Endometrium (tissue), 2 donors: ENCODE measurements at regions not wholly inside any gene's neighbourhood (a gene's known extent, or its start where the extent isn't known, plus 50 kb on each side); places are given as distances from the start of the nearest gene placed in this dataset.
"Not testable (repeated sequence)": the region's sequence is repeated elsewhere in the genome, so short reads cannot be mapped to it uniquely, and the experiment has no call there.

Experiments
- FAIRE-seq: peaks from 2 replicates; lab custom pipeline; 2012; peaks lifted over from hg19 to GRCh38; lab: Jason Lieb, UNC
- donor health status: control.
- donor health status: control.

DNA sequence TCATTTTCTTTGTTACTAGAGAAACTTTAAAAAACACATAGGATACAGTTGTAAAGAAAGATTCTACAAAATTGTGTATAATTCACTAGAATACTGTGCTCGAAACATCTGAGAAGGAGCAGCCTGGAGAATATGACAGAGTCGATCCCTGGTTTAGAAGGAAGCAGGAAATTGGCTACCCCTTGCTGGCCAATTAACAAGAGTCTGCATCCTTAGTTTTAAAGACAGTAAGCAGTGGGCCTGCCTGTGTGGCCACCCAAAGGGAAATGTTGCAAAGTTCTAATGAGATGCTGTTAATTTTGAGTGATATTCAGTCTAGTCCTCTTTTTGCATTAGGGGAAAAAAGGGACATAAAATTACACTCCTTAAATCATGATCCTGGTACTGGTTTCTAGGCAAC lies 988.6 kb downstream of the PCDH17 start:
- no peak for FAIRE-seq

DNA sequence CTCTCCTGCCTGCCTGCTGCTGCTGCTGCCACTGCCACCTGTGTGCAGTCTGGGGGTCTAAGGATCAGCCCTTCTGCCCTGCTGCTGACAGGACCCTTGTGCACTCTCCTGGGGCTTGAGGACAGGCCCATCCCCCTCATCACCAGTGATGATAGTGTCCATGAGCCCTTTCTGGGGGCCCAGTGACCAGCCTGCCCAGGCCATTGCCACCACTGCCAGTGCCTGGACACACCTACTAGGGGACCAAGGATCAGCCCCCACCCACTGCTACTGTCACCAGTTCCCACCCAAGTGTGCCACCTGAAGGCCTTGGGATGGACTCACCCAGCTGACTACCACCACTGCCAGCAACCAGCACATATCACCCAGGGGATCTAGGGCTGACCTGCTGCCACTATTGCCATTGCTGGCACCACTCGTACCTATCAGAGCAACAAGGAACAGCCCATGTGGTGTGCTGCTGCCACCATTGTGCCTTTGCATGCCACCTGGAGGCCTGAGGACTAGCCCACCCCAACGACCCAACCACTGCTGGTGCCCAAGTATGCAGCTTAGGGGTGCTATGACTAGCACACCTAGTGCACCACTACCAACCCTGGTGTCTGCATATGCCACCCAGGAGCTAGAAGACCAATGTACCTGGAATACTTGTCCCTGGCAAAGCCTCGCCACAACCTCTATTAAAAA lies 994.3 kb downstream of the PCDH17 start:
- FAIRE-seq: no peak

DNA sequence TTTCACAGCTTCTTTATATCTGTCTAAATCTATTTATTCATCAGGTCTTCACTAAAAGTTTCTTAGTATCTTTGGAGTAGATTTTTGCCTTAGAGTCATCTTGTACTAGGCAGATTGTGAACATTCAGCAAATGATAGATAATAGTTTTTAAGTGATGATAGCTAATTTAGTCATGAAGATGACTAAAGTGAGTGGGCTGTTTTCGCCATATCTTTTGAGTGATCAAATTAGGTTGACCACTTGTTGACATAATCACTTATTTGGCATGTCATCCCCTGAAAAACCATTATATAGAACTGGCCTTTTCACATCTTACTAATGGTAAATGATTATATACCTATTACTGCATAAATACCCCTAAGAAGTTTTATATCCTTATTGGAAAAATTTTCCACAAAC lies 999.2 kb downstream of the PCDH17 start:
- no peak for FAIRE-seq

DNA sequence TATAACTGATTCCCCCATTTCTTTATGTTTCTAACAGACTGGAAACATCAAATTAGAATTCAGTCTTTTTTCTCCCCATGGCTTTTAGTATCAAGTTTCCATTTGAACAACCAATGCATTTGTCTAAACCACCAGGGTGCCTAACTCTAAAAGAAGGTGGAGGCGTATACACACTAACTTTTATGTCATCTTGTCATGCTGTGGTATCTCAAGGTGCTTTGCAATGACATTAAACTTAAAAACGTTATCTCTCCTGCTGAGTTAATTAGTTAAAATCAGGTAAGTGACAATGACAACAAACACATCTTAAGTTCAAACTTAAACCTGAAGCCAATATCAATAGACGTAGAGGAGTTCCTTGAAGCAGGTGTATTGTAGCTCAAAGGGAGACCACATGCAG lies 1001.7 kb downstream of the PCDH17 start:
- FAIRE-seq: no peak

DNA sequence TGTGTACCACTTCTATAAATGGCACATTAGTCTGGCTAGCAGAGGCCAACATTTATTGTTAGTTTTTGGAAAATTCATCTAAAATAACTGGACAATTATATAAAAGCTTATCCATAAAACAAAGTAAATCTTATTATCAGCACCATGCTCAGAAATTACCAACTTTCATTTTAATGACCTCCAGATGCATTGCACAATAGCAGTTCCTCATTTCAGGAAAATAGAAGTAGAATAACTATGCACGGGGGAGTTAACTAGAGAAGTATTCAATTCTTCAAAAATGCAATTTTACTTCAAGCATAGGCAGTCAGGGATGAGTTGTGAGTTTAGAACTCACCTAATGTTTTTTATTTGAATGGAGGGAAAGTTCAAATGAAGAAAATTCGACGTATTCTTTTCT lies 1023.5 kb downstream of the PCDH17 start:
- peak; percentile 89 for FAIRE-seq

DNA sequence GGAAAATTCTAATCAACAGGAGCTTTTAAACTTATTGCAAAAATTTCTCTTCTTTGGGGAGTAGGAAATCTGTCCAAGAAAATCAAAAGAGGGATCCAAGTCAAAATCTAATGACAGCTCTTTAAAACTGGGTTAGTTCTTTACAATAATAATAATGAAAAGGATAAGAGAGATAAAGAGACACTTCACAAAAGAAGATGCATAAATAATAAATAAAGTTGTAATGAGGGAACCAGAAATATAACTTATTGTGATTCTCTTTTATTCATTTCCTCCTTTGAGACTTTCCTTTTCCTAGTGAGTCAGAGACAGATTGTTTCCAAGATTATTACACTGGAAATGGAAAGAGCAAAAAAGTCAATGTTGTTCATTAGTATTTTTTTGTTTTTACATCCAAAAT lies 1029.3 kb downstream of the PCDH17 start:
- no peak for FAIRE-seq

DNA sequence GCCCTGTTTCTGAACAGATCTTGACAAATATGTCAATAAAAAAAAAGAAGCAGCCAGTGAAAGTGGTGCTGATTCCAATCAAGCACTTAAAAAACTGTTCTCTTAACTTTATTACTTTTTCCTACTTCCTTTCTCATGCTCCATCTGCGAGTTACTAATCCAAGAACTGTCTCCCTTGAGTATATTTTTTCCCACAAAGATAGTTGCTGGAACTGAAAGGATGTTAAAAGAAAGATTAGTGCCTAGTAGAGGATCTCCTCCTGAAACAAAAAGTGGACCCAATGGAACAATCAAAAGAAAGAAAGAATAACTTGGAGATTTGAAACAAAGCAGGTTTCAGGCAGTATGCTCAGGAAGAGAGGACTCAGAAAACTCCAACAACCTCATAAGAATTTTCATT lies 1034.8 kb downstream of the PCDH17 start:
- no peak for FAIRE-seq

DNA sequence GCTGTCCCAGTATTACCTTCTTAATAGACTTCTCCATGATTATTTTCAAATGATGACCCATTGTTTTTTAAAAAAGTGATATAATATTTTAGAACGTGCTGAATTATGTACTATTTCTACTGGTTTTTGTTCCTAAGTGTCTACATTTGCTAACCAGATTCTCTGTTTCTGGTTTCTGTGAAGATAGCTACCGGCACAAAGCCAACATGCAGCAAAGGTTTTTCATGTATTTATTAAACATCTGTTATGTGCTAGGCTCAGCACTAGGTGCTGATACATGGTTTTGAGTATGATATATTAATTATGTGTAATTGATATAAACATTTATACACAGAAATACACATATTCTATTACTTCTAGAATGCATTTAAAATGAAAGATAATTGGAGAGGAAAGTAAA lies 1035.6 kb downstream of the PCDH17 start:
- no peak for FAIRE-seq

DNA sequence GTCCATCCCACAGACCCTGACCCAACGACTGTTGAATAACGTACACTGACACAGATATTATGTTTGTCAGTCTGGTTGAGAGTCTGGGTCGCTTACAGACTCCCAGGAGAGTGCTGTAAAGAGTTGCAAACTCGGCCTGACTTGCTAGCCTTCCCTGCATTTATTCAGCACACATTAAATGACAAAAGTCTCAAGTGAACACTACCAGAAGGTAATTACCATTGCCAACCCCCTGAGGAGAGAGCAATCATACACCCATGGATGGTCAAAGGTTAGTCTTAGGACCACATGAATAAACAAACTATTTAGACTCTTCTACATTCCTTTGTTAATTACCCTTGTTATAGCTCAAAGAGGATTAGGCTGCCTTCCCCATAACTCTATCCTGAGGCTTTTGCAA lies 1048.6 kb downstream of the PCDH17 start:
- FAIRE-seq: no peak

DNA sequence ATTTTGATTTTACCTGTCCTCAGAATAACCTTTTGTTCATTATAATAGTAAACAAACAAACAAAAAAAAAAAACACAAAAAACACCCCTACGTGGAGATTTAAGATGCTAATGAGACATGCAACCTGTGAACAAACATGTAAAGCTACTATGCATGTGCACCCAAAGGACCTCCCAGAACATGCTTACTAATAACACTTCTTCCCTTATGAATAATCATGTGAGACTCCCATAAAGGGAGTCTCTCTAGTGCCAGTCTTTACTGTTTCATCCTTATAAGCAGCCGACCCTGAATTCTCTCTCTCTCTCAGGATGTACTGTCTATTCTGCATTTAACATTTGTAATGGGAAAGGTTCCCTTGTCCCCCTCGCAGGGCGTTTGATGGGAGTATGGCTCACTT lies 1051.1 kb downstream of the PCDH17 start:
- FAIRE-seq: no peak

DNA sequence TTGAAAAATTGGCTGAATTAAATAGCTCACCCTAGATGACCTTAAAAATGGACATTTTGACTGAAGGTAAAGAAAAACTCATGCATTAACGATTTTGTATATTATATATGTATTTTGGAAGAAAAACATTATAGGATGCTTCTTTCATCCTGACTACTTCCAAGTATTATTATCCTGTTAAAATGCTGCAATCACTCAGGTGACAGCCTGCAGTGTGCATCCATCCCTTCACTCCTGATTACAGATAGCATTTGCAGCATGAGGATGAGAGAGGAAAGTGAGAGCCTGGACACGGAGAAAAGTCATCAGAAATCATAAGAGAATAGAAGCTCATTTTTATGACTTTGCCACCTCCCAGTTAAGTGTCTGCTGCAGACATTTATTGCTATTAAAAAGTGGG lies 1055.6 kb downstream of the PCDH17 start:
- FAIRE-seq: no peak

DNA sequence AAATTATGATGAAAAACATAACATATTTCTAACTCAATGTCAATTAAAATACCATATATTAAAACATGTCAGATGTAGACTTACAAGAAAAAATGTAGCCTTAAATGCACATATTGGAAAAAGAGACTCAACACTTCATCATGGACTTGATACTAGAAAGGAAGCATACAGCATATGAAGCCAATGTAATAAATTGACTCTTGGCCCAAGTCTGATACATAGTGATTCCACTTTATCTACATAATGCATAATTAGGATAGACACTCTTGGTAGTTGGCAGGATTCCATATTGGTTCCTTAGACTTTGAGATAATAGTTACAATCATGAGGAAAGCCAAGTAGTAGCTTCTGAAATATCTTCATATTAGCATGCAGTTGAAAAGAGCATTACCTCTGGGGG lies 1067.0 kb downstream of the PCDH17 start:
- no peak for FAIRE-seq

DNA sequence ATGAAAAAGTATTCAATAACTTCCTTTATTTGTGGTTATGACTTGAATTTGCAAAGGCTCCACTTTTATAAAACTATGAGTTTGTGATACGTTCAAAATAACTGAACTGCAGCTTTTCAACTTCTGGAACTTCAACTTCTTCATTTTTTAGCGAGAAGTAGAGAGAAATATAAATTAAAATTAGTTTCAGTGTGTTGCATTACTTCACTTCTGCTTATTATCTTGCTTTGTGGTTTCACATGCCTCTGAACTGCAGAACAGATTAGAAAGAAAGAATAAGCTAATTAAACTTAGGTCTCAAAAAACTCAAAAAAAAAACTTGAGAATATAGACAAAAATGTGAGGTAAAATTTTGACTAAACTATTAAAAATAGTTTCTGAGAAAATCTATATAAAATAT lies 1073.4 kb downstream of the PCDH17 start:
- FAIRE-seq: no peak

DNA sequence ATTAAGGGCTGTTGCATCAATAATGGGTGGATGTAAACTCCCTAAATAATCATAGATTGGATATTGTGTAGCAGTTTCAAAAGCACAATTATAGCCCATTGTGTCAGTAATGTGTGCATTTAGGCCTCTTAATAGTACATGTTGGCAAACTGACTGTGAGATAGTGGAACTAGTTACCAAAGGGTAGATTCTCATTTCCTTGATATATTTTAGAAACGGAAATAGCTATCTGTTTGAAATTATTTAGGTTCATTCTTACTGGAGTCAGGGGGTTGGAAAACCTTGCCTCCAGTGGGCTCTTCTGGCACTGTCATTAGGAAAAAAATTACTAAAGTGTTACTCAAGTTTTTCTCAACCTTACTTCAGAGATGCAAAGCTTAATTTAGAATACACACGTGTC lies 1074.9 kb downstream of the PCDH17 start:
- no peak for FAIRE-seq

DNA sequence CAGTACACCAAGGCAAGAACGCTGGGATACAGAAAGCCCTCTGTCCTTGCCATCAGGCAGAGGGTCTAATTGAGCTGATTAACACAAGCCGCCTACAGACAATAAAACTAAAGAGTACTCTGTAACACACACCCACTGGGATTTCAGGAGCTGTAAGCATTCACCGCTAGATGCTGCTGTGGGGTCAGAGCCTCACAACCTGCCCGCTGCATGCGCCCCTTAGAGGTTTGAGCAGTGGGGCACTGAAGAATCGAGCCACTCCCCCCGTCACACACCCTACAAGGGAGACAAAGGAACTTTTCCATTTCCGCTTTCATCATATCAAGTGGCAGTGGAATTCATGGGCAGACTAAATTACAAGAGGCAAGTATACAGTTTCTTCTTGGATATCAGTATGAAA lies 1080.6 kb downstream of the PCDH17 start:
- FAIRE-seq: no peak

DNA sequence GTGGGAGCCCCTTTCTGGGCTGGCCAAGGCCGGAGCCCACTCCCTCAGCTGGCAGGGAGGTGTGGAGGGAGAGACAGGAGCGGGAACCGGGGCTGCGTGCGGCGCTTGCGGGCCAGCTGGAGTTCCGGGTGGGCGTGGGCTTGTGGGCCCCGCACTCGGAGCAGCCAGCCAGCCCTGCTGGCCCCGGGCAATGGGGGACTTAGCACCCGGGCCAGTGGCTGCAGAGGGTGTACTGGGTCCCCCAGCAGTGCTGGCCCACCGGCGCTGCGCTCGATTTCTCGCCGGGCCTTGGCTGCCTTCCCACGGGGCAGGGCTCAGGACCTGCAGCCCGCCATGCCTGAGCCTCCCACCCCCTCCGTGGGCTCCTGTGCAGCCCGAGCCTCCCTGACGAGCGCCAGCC lies 1082.5 kb downstream of the PCDH17 start:
- FAIRE-seq: not testable (repeated sequence)

DNA sequence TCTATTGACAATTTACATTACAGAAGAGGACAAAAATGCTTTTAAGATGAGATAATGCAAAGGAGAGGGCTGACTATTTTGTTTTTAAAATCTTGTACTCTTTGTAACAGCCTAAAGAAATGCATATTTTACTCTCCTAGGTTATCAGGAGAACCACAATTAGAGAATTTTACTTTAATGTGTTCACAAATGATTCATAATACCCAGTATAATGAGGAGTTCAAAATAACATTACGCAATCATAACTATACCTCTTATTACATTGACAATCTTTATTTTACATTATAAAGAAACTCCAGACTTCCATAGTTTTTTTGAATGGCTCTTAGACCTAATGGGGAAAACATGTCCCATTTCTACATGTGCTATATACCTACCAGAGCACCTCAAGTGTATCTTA lies 1089.7 kb downstream of the PCDH17 start:
- no peak for FAIRE-seq

DNA sequence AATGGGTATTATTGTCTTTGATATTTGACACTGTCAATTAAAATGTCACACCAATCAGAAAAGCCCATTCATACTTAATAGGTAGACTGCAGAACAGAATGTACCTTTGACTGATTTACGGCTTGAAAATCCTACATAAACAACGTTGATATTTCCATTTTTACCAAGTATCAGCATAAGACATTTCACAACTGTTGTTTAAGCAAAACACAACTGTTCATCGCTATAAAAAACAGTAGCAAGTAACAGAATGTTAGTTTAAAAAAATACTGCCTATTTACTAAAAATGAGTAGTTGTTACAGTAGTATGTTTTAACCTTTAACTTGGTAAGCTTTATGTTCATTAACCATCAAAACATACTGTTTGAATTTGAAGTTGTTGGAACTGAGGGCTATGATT lies 1096.6 kb downstream of the PCDH17 start:
- FAIRE-seq: no peak

DNA sequence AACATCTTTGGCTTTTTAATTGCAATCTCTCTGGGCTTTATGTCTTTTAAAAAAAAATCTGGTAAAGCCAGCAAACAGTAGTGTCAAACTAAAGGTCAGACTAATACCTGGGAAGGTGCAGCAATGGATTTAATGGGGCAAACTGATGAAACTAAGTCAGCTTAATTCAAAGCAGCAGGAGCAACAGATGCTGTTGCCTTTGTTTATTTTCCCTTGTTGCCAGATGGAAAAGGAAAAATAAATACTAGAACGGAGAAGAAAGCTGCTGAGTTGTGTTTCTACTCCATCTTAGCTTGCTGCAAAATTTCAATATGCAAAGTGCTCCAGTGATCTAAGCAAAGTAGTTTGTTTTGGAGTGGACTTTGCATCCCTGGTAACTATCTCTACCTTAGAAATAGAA lies 1097.8 kb downstream of the PCDH17 start:
- no peak for FAIRE-seq

DNA sequence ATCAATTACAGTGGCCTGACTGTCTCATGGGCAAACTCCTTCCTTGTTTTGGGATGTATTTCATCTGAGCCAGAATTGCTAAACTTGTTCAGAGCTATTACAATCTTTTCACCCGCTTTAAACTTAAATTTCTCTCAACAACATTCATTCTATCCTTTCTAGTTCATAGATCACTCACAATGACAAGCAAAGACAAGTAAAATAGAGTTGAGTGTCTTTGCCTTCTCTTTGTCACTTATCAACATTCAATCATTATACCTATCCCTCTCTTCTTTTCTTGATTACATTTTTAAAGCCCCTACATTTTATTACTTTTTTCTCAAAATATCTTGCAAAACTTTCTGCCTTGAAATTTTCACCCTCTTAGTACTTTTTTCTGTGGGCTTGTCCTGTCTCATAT lies 1113.1 kb downstream of the PCDH17 start:
- no peak for FAIRE-seq

DNA sequence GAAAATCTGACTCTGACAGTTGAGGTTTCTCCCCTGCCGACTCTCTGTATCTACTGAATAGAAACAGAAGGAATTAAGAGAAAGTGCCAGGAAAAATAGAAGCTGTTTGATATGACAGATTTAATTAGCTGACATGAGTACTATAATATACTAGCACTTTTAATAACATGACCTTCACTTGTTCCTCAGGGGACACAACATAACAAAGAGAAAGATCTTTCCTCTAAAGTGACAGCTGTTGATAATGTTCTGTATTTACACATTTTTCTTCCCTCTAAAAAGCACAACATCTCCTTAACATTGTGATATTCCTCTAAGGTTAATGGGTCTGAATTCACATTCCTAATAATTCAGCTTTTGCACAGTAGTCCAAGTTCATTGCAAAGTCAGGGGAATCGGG lies 1136.0 kb downstream of the PCDH17 start:
- no peak for FAIRE-seq

DNA sequence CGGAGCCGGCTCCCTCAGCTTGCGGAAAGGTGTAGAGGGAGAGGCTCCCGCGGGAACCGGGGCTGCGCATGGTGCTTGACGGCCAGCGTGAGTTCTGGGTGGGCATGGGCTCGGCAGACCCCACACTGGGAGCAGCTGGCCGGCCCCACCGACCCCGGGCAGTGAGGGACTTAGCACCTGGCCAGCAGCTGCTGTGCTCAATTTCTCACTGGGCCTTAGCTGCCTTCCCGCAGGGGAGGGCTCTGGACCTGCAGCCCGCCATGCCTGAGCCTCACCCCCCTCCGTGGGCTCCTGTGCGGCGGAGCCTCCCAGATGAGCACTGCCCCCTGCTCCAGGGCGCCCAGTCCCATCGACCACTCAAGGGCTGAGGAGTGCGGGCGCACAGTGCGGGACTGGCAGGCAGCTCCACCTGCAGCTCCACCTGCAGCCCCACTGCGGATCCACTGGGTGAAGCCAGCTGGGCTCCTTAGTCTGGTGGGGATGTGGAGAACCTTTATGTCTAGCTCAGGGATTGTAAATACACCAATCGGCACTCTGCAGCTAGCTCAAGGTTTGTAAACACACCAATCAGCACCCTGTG lies 1141.8 kb downstream of the PCDH17 start:
- no peak for FAIRE-seq

DNA sequence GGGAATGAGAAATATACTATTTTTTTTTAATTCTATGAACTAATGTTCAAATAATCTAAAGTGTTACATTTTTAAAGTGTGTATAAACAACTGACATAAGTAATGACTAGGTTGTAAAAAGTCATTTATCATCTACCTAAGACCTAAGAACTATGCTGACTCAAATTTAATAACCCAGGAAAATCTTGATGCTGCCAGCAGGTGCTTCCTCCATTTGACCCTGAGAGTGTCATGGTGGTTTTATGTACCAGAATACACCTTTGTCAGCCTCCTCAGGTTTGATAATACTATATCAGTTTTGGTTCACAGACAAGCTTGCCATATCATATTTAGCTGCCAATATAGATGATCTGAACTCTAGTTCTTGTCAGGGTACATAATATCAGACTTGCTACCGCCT lies 1151.2 kb downstream of the PCDH17 start:
- no peak for FAIRE-seq

DNA sequence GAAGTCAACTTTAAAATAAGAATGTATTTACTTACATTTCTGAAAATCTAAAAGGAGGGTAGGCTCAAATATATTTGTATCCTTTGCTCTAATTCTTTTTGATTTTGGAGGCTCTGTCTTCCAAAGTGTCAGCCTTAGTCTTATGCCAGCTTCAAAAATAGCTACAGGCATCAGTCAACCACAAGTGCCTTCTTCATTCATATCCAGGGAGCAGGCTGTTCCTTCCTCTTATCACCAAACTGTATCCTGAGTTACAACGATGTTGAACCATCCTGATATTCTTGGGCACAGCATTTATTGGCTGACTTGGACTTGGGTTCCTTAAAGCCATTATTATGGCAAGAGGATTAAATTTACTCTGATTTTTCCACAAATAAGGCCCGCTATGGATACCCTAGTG lies 1161.3 kb downstream of the PCDH17 start:
- FAIRE-seq: no peak

DNA sequence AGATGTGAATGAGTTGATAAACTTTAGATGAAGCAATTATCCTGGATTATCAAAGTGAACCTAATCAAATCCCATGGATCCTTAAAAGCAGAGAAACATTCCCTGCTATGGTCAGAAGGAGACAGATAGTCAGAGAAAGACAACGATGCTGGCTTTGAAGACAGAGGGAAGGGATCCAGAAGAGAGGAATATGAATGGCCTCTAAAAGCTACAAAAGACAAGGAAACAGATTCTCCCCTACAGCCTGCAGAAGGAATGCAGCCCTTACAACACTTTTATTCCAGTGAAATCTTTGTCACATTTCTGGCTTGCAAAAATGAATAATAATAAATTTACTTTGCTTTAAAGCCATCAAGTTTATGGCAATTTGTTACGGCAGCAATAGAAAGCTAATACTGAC lies 1164.2 kb downstream of the PCDH17 start:
- FAIRE-seq: no peak
